Naive thymus-derived CD4-positive, alpha-beta T cell (primary cell): ENCODE measurements at regions not wholly inside any gene's neighbourhood (a gene's known extent, or its start where the extent isn't known, plus 50 kb on each side); places are given as distances from the start of the nearest gene placed in this dataset.

ENCODE experiments used
- ATAC-seq: fragments of 150-1000 bp; cut with Tn5 transposase; 2 replicates; pipeline ENCODE4 v1.10.0; 2021; ENCODE audit warnings: mild to moderate bottlenecking, moderate library complexity
- CTCF ChIA-PET: fragments of 350-600 bp; sonication (Branson Sonifier 250); formaldehyde crosslinking; loops from one replicate; lab custom pipeline; 2021; ENCODE audit warnings: antibody characterized with exemption; lab: Charles Lee
- POLR2A ChIA-PET: fragments of 350-600 bp; sonication (Branson Sonifier 250); formaldehyde crosslinking; loops from one replicate; lab custom pipeline; 2021; ENCODE audit warnings: antibody characterized with exemption, inconsistent platforms; lab: Charles Lee
- DNase-seq, 9 donors: peaks; one replicate each; pipeline versions ENCODE4 v3.0.0 to v3.0.0-alpha.2; 2020 to 2022; ENCODE audit warnings: mixed read lengths in 1 of 9
- H3K27ac ChIP-seq: one replicate; pipeline ENCODE4 v1.7.0; 2013; ENCODE audit warnings: mild to moderate bottlenecking, low read depth, low read length, moderate library complexity
- H3K27me3 ChIP-seq, 2 donors: one replicate each; pipeline ENCODE4 v1.7.0; 2013; ENCODE audit warnings: low read length in 2 of 2, mild to moderate bottlenecking in 2 of 2, moderate library complexity in 2 of 2; ENCODE audit not compliant: control insufficient read depth in 2 of 2, insufficient read depth in 2 of 2
- H3K36me3 ChIP-seq, 3 experiments: 1 replicate in 2 of 3; 2 replicates in 1 of 3; pipeline ENCODE4 v1.7.0; 2013; ENCODE audit warnings: low read length in 3 of 3, mild to moderate bottlenecking in 3 of 3, moderate library complexity in 1 of 3; ENCODE audit not compliant: insufficient read depth in 3 of 3, control insufficient read depth in 2 of 3
- H3K4me1 ChIP-seq, 2 donors: one replicate each; pipeline ENCODE4 v1.7.0; 2013; ENCODE audit warnings: low read length in 2 of 2, mild to moderate bottlenecking in 2 of 2, moderate library complexity in 1 of 2; ENCODE audit not compliant: control insufficient read depth in 2 of 2, insufficient read depth in 2 of 2
- H3K4me3 ChIP-seq: 2 replicates; pipeline ENCODE4 v1.7.0; 2013; ENCODE audit warnings: mild to moderate bottlenecking, low read length
- H3K9me3 ChIP-seq, 3 experiments: 1 replicate in 2 of 3; 2 replicates in 1 of 3; pipeline ENCODE4 v1.7.0; 2013; ENCODE audit warnings: low read length in 3 of 3; ENCODE audit not compliant: control insufficient read depth in 2 of 3
- H3K27ac Mint-ChIP-seq, 9 donors: one replicate each; pipeline ENCODE4 v1.8.0; 2020 to 2022; ENCODE audit warnings: mixed read lengths in 9 of 9, mild to moderate bottlenecking in 8 of 9, moderate library complexity in 5 of 9, inconsistent platforms in 2 of 9
- H3K27me3 Mint-ChIP-seq, 5 donors: one replicate each; pipeline ENCODE4 v1.8.0; 2021 to 2022; ENCODE audit warnings: mixed read lengths in 5 of 5, mild to moderate bottlenecking in 1 of 5
- H3K36me3 Mint-ChIP-seq, 5 donors: one replicate each; pipeline ENCODE4 v1.8.0; 2020 to 2022; ENCODE audit warnings: mixed read lengths in 5 of 5, mild to moderate bottlenecking in 3 of 5, inconsistent platforms in 1 of 5
- H3K4me1 Mint-ChIP-seq, 7 donors: one replicate each; pipeline ENCODE4 v1.8.0; 2020 to 2022; ENCODE audit warnings: mixed read lengths in 7 of 7, mild to moderate bottlenecking in 3 of 7, inconsistent platforms in 1 of 7
- H3K4me3 Mint-ChIP-seq, 10 donors: one replicate each; pipeline ENCODE4 v1.8.0; 2020 to 2022; ENCODE audit warnings: mild to moderate bottlenecking in 10 of 10, mixed read lengths in 10 of 10, moderate library complexity in 6 of 10, inconsistent platforms in 2 of 10
- H3K9me3 Mint-ChIP-seq, 11 donors: one replicate each; pipeline ENCODE4 v1.8.0; 2020 to 2022; ENCODE audit warnings: mixed read lengths in 11 of 11, mild to moderate bottlenecking in 4 of 11, inconsistent platforms in 1 of 11, moderate library complexity in 1 of 11
- intact Hi-C, 2 donors: fragments of 100-400 bp; cut with micrococcal nuclease; formaldehyde crosslinking; loops; one replicate each; pipeline ENCODE4 v1.15.1; 2023

- H3K27me3 Mint-ChIP-seq = peaks cover 0 to 11% (median 6%) of the 10 kb centered on the region in 5 donors
- H3K27me3 ChIP-seq = no peaks in the 10 kb centered on the region
- ChIA-PET POLR2A (interaction anchor here (0.5 kb wide), 1 partner anchor 232 kb away, joined by 3 read pairs; no protein-coding TSS in a partner anchor), CTCF (no interaction called here)
- no peaks in the 10 kb centered on the region for H3K36me3 ChIP-seq
- H3K9me3 Mint-ChIP-seq = peaks cover 0 to 4% (median 0%) of the 10 kb centered on the region in 11 donors
- ATAC-seq = no peak
- no peaks in the 10 kb centered on the region for H3K4me1 Mint-ChIP-seq
- H3K4me3 Mint-ChIP-seq = no peak overlapping the region
- intact Hi-C loops = no loop called here
- no peaks in the 10 kb centered on the region for H3K4me1 ChIP-seq
- H3K36me3 Mint-ChIP-seq = no peaks in the 10 kb centered on the region
- no peak overlapping the region for H3K4me3 ChIP-seq
- H3K27ac ChIP-seq = no peak overlapping the region
- DNase-seq = no peak
- H3K9me3 ChIP-seq = no peaks in the 10 kb centered on the region
- no peak overlapping the region for H3K27ac Mint-ChIP-seq
Measured at GRCh38 chr16:17567455-17567854, 96.7 kb upstream of the XYLT1 start.

DNA sequence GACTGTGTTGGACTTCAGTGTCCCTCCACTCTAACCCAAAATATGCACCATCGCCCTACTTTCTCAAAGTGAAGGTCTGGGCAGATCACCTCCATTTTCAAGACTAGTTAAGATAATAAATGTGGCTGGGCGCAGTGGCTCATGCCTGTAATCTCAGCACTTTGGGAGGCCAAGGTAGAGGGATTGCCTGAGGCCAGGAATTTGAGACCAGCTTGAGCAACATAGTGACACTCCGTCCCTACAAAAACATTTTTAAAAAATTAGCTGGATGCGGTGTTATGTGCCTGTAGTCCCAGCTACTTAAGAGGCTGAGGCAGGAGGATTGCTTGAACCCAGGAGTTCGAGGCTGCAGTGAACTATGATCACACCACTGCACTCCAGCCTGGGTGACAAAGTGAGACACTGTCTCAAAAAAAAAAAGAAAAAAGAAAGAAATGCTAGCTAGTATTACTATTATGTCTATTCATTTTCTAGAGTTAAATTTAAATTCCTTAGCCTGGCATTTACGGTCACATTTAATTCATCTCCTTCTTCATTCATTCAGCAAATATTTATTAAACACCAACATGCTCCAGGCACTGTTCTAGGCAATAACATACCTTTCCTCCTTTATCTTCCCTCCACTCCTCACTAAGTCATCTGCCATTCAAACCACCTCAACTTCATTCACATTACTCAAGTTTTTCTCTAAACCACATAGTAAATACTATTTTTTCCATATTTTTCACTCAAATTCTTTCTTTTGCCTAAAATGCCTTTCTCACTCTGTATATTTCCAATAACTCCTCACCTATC, 96.1 kb upstream of the XYLT1 start:
- no peaks in the 10 kb centered on the region for H3K4me1 ChIP-seq
- intact Hi-C loops = no loop called here
- no peaks in the 10 kb centered on the region for H3K36me3 Mint-ChIP-seq
- no peak overlapping the region for H3K27ac ChIP-seq
- H3K9me3 Mint-ChIP-seq = peaks cover 0 to 4% (median 0%) of the 10 kb centered on the region in 11 donors
- POLR2A ChIA-PET = no interaction called here
- no peaks in the 10 kb centered on the region for H3K4me1 Mint-ChIP-seq
- peaks cover 0 to 11% (median 4%) of the 10 kb centered on the region in 5 donors for H3K27me3 Mint-ChIP-seq
- ATAC-seq (no peak), DNase-seq (no peak)
- no peak overlapping the region for H3K27ac Mint-ChIP-seq
- H3K4me3 ChIP-seq = no peak overlapping the region
- no peaks in the 10 kb centered on the region for H3K27me3 ChIP-seq
- H3K9me3 ChIP-seq = no peaks in the 10 kb centered on the region
- H3K4me3 Mint-ChIP-seq = no peak overlapping the region
- H3K36me3 ChIP-seq = no peaks in the 10 kb centered on the region
- CTCF ChIA-PET = no interaction called here

DNA sequence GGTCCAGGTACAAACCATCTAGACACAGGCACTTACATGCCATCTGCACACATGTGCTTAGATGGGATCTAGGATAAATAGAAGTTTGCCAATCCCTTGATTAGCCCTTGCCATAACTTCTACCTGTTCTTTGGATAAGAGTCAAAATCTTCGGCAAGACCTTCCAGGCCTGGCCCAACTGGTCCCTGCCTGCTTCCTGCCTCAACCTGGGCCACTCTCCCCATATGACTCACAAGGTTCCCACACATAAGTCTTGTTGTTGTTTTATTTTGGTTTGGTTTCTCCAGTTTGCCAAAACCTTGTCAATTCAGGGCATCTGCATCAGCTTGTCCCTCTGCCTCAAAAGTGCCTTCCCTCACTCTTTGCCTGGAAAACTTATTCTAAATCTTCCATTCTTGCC, 95.3 kb upstream of the XYLT1 start:
- ATAC-seq = no peak
- H3K27me3 ChIP-seq = no peaks in the 10 kb centered on the region
- intact Hi-C loops = no loop called here
- no peak overlapping the region for H3K4me3 ChIP-seq
- no peaks in the 10 kb centered on the region for H3K36me3 ChIP-seq
- no peaks in the 10 kb centered on the region for H3K4me1 ChIP-seq
- H3K27me3 Mint-ChIP-seq = peaks cover 0 to 15% (median 2%) of the 10 kb centered on the region in 5 donors
- H3K9me3 Mint-ChIP-seq = peaks cover 0 to 4% (median 0%) of the 10 kb centered on the region in 11 donors
- no peaks in the 10 kb centered on the region for H3K36me3 Mint-ChIP-seq
- H3K4me1 Mint-ChIP-seq = no peaks in the 10 kb centered on the region
- H3K9me3 ChIP-seq = no peaks in the 10 kb centered on the region
- DNase-seq = no peak
- ChIA-PET CTCF (no interaction called here), POLR2A (no interaction called here)
- H3K4me3 Mint-ChIP-seq = no peak overlapping the region
- H3K27ac Mint-ChIP-seq = no peak overlapping the region
- no peak overlapping the region for H3K27ac ChIP-seq

DNA sequence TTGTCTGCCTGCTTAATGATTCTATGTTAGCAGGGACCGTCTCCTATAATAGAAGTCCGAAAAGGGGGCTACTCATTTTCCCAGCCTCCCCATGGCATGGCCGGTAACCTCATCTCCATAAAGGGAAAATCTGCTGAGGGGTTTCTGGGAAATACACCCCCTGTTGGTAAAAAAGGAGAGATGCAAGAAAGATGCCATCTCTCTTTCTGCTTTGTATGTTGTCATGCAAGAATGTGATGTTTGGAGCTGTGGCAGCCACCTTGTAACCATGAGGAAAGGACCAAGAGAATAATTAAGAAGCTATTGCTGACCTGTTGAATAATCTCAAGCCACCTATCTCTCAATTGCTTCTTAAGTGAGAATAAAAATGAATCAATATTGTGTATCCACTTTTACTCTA, 94.8 kb upstream of the XYLT1 start:
- H3K27me3 Mint-ChIP-seq = peaks cover 0 to 14% (median 0%) of the 10 kb centered on the region in 5 donors
- ATAC-seq = no peak
- Histone ChIP-seq H3K27ac (no peak overlapping the region), H3K36me3 (no peaks in the 10 kb centered on the region), H3K4me1 (no peaks in the 10 kb centered on the region), H3K27me3 (no peaks in the 10 kb centered on the region), H3K9me3 (no peaks in the 10 kb centered on the region), H3K4me3 (no peak overlapping the region)
- H3K36me3 Mint-ChIP-seq = no peaks in the 10 kb centered on the region
- intact Hi-C loops = no loop called here
- H3K27ac Mint-ChIP-seq = no peak overlapping the region
- no peaks in the 10 kb centered on the region for H3K4me1 Mint-ChIP-seq
- H3K4me3 Mint-ChIP-seq = no peak overlapping the region
- POLR2A ChIA-PET = no interaction called here
- CTCF ChIA-PET = no interaction called here
- H3K9me3 Mint-ChIP-seq = peaks cover 0 to 4% (median 0%) of the 10 kb centered on the region in 11 donors
- DNase-seq = no peak

DNA sequence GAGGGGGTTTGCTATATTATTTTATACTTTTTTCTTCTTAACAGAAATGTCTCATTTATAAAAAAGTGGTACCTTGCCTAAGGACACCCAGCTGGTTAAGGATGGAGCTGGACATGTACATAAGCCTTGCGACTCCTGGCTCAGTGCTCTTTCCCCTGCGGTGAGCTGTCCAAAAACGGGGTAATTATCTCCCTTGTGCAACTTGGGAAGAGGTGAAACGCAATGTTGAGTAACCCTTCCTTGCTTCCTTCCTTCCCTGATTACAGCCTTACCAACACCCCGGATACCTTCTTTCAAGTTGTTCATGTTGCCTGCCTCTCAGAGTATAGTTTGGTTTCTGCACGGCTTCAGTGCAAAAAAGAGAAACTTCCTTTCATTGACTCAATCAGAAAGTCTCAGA, 94.1 kb upstream of the XYLT1 start:
- Histone ChIP-seq H3K4me1 (no peaks in the 10 kb centered on the region), H3K9me3 (no peaks in the 10 kb centered on the region), H3K4me3 (no peak overlapping the region), H3K36me3 (no peaks in the 10 kb centered on the region), H3K27me3 (no peaks in the 10 kb centered on the region), H3K27ac (no peak overlapping the region)
- ChIA-PET CTCF (interaction anchor here (0.7 kb wide), 1 partner anchor 96 kb away, joined by 3 read pairs; no protein-coding TSS in a partner anchor), POLR2A (no interaction called here)
- Mint-ChIP-seq H3K9me3 (peaks cover 0 to 4% (median 0%) of the 10 kb centered on the region in 11 donors), H3K27ac (no peak overlapping the region), H3K4me3 (no peak overlapping the region), H3K27me3 (peaks cover 0 to 16% (median 5%) of the 10 kb centered on the region in 5 donors), H3K36me3 (no peaks in the 10 kb centered on the region), H3K4me1 (no peaks in the 10 kb centered on the region)
- no peak for ATAC-seq
- intact Hi-C loops = no loop called here
- no peak for DNase-seq

DNA sequence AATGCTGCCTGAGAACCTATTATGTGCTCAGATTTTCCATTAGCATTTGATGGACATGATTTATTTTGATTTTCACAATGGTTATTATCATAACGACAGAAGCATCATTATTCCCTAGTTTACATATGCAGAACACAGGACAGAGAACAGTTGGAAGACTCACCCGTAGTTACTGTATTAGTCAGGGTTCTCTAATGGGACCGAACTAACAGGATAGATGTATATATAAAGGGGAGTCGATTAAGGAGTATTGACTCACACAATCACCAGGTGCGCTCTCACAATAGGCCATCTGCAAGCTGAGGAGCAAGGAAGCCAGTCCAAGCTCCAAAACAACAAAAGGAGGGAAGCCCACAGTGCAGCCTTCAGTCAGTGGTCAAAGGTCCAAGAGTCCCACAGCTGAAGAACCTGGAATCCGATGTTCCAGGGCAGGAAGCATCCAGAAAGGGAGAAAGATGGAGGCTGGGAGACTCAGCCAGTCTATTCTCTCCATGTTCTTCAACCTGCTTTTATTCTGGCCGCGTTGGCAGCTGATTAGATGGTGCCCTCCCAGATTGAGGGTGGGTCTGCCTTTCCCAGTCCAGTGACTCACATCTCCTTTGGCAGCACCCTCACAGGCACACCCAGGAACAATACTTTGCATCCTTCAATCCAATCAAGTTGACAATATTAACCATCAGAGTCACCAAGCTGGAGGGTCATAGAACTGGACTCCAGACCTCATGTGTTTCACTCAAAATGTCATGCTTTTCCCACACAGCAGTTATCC, 92.7 kb upstream of the XYLT1 start:
- CTCF ChIA-PET = no interaction called here
- Mint-ChIP-seq H3K9me3 (peaks cover 0 to 4% (median 0%) of the 10 kb centered on the region in 11 donors), H3K36me3 (no peaks in the 10 kb centered on the region), H3K27me3 (peaks cover 0 to 19% (median 5%) of the 10 kb centered on the region in 5 donors), H3K4me3 (no peak overlapping the region), H3K4me1 (no peaks in the 10 kb centered on the region), H3K27ac (no peak overlapping the region)
- DNase-seq (no peak), ATAC-seq (no peak)
- intact Hi-C loops = no loop called here
- Histone ChIP-seq H3K4me3 (no peak overlapping the region), H3K27me3 (no peaks in the 10 kb centered on the region), H3K4me1 (no peaks in the 10 kb centered on the region), H3K36me3 (no peaks in the 10 kb centered on the region), H3K9me3 (no peaks in the 10 kb centered on the region), H3K27ac (no peak overlapping the region)
- POLR2A ChIA-PET = no interaction called here
